Motor neuron (in vitro differentiated cells): ENCODE measurements at regions not wholly inside any gene's neighbourhood (a gene's known extent, or its start where the extent isn't known, plus 50 kb on each side); places are given as distances from the start of the nearest gene placed in this dataset.
"Not testable (repeated sequence)": the region's sequence is repeated elsewhere in the genome, so short reads cannot be mapped to it uniquely, and the experiment has no call there.

ENCODE experiments used
- ATAC-seq, 8 experiments: fragments of 200-7000 bp; cut with Tn5 transposase; replicated peaks in 6 of 8; 2 replicates each; pipeline ENCODE4 v1.8.0; 2021; ENCODE audit warnings: mild to moderate bottlenecking in 8 of 8, moderate library complexity in 8 of 8
- H3K27ac ChIP-seq, 2 donors: fragments of 250-450 bp; sonication (Bioruptor Pico); 2 replicates each; pipeline ENCODE4 v1.9.0; 2021; ENCODE audit warnings: antibody characterized with exemption in 2 of 2, mild to moderate bottlenecking in 2 of 2, moderate library complexity in 1 of 2
- H3K4me1 ChIP-seq, 2 donors: fragments of 250-450 bp; sonication (Bioruptor Pico); replicated peaks in 1 of 2; 2 replicates each; pipeline ENCODE4 v1.6.1; 2021; ENCODE audit warnings: antibody characterized with exemption in 2 of 2, mild to moderate bottlenecking in 2 of 2, moderate library complexity in 1 of 2
- H3K4me3 ChIP-seq, 5 donors: fragments of 250-450 bp; sonication (Bioruptor Pico); 2 replicates each; pipeline ENCODE4 v1.9.0; 2021; ENCODE audit warnings: antibody characterized with exemption in 5 of 5, mild to moderate bottlenecking in 5 of 5, moderate library complexity in 4 of 5
- WGBS, 10 experiments: fragments of 450-650 bp; shearing (Covaris generic); methylation state at CpG; one replicate each; pipeline ENCODE4 v1.0.0; 2022; 5-methylcytosine and 5-hydroxymethylcytosine counted together
- in situ Hi-C, 9 experiments: fragments of 400-800 bp; cut with MboI; loops; one replicate each; pipeline ENCODE4 v1.15.0; 2021; ENCODE audit warnings: low sequenced_read_pairs in 9 of 9, low pct_unique_long_range_greater_than_20kb in 2 of 9; ENCODE audit not compliant: unreplicated experiment in 9 of 9

DNA sequence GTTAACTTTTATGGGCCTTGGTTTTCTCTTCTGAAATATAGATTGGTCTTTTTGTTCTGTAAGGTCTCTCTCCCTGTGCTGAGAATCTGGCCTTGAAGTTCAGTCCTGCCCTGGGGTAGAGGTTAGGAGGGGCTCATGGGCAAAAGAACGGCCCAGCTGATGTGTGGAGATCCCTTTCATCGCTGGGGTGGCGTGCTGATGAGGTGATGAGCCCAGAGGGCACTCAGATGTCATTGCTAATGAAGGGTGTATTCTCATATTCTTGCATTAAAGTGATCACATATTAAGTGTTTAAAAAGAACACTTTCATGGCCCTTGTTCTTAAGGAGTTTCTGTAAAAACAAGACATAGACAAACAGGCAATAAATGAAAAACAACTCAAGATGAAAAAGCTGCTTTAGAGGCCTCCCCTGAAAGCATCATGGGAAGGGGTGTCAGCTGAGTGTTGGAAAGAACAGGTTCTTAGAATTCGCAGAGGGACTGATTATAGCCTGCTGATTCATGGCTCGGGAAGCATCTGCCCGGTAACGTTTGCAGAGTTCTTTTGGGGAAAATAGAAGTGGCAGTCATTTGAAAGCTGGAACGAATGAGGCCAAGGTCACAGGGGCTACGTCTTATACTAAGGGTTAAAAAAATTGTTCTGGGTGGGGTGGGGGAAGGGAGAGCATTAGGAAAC lies 72.5 kb upstream of the GPR158 start:
- H3K4me1 ChIP-seq, result peaks cover 0 to 21% of the 10 kb centered on the region in 2 donors
- peak in 6 of 8 experiments; percentile 54 to 83 (median 72) for ATAC-seq
- in situ Hi-C loops, result loop anchor here in 4 of 9 experiments (25.0 kb wide), 2 partner anchors 135 to 585 kb away; no protein-coding TSS in a partner anchor
- 8 to 93% (median 44%) methylated on average over 1 to 9 of the region's 9 CpGs for WGBS, 10 experiments
- no peak overlapping the region for H3K27ac ChIP-seq
- no peak overlapping the region for H3K4me3 ChIP-seq

DNA sequence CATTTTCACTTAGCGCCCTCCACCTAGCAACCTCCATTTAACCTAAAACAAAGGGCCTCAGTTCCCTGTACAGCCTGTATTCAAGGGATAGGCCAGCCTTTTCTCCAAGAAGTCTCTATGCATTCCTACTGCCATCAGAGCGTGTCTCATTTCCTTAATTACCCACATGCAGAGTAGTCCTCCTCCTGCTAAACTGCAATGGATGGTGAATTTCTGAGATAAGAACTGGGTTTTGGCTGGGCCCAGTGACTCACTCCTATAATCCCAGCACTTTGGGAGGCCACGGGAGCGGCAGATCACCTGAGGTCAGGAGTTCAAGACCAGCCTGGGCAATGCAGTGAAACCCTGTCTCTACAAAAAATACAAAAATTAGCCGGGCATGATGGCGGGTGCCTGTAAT lies 71.1 kb upstream of the GPR158 start:
- ATAC-seq, result peak in 2 of 8 experiments; percentile 24 to 56
- 62 to 100% (median 86%) methylated on average over 3 to 6 of the region's 6 CpGs; no CpG with 5 or more reads in 3 of the 10 experiments for WGBS, 10 experiments
- in situ Hi-C loops, result loop anchor here in 4 of 9 experiments (25.0 kb wide), 2 partner anchors 134 to 584 kb away; no protein-coding TSS in a partner anchor
- Histone ChIP-seq H3K4me1 (peaks cover 0 to 21% of the 10 kb centered on the region in 2 donors), H3K27ac (no peak overlapping the region), H3K4me3 (no peak overlapping the region)

DNA sequence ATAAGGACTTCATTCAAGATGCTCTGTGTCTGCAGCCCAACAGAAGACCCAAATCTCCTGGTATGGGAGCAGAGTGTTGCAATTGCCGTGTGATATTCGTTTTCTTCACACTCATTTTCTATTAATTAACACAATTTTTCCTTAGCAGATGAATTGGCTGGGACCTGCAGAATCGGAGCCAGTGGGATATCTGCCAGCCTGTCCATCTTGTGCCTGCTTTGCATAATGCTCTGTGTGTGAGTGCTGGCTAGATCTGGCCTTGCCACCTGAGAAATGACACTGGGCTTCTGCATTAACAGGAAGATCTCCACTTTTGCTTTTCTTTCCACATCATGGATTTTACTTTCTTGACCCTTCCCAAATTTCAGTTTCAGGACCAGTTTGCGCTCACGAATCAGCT lies 70.4 kb upstream of the GPR158 start:
- no peak for ATAC-seq
- Histone ChIP-seq H3K27ac (no peak overlapping the region), H3K4me1 (peaks cover 0 to 21% of the 10 kb centered on the region in 2 donors), H3K4me3 (no peak overlapping the region)
- 18 to 100% (median 71%) methylated on average over 2 to 5 of the region's 5 CpGs; no CpG with 5 or more reads in 1 of the 10 experiments for WGBS, 10 experiments
- in situ Hi-C loops, result loop anchor here in 4 of 9 experiments (25.0 kb wide), 2 partner anchors 133 to 583 kb away; no protein-coding TSS in a partner anchor

DNA sequence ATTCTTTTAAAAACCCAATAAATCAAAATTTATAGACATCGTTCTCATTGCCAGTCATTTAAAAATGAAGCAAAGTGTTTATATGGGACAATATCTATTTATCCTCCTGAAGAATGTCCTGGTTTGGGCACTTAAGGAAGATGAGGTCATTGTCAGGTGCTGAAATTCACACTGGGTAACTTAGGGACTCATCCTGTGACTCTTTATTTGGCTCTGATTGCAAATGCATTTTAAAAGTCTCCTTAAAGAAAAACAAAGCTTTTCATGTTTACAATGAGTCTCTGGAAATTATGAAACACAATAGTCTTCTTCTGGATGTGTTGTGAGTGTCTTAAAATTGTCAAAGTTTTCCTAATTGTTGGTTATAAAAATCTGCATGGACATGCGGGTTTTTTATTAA lies 69.5 kb upstream of the GPR158 start:
- in situ Hi-C loops, result loop anchor here in 4 of 9 experiments (25.0 kb wide), 2 partner anchors 132 to 582 kb away; no protein-coding TSS in a partner anchor
- peaks cover 0 to 21% of the 10 kb centered on the region in 2 donors for H3K4me1 ChIP-seq
- H3K4me3 ChIP-seq, result no peak overlapping the region
- 11 to 89% (median 40%) methylated on average over 1 to 2 of the region's 2 CpGs; no CpG with 5 or more reads in 2 of the 10 experiments for WGBS, 10 experiments
- no peak overlapping the region for H3K27ac ChIP-seq
- no peak for ATAC-seq

DNA sequence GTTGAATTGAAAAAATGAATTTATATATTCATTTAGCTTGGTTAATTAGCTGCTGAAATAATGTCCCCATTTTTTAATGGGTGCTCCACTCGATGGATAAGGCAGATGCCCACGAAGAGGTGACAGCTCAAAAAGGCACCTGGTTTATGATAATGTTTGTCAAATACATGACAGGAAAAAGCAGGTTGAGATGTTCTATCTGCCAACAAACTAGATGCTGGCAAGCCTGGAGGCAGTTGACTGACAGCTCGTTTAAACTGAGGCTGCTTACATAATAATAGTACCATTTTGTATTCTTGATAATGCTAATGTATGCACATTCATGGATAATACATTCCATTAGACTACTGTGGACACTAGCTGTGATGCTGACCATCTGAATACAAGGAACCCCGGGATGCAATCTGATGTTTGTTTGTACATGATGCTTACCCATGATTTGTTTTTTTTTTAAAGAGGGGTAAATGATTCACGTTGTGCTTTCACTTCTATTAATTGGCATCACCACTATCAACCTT lies 69.0 kb upstream of the GPR158 start:
- ATAC-seq, result peak in 1 of 8 experiments; percentile 38
- H3K27ac ChIP-seq, result no peak overlapping the region
- peaks cover 0 to 20% of the 10 kb centered on the region in 2 donors for H3K4me1 ChIP-seq
- H3K4me3 ChIP-seq, result no peak overlapping the region
- in situ Hi-C loops, result loop anchor here in 4 of 9 experiments (25.0 kb wide), 2 partner anchors 131 to 581 kb away; no protein-coding TSS in a partner anchor
- WGBS, 10 experiments, result 0 to 21% (median 13%) methylated on average over 1 to 5 of the region's 5 CpGs; no CpG with 5 or more reads in 2 of the 10 experiments

DNA sequence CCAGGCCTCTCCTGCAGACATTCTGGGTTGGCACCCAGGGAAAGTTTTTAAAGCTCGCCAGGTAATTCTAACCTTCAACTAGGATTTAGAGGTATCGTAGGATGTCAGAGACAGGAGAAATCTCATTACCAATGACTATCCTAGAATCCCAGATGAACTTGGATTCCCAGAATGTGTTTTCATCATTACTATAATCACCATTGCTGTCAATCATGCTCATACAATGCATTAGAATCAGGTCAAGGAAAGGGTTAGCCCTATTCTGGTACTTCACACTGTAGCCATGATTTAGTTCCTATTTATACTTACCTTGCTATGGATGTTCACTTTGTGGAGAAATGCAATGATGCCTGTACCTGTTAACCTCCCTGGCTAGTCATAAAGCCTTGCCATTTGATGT lies 67.0 kb upstream of the GPR158 start:
- Histone ChIP-seq H3K4me3 (no peak overlapping the region), H3K27ac (no peak overlapping the region), H3K4me1 (peaks cover 0 to 2% of the 10 kb centered on the region in 2 donors)
- ATAC-seq, result no peak
- in situ Hi-C loops, result loop anchor here in 4 of 9 experiments (25.0 kb wide), 2 partner anchors 130 to 580 kb away; no protein-coding TSS in a partner anchor
- WGBS, 10 experiments, result 14 to 100% (median 92%) methylated on average over 1 to 2 of the region's 2 CpGs; no CpG with 5 or more reads in 5 of the 10 experiments

DNA sequence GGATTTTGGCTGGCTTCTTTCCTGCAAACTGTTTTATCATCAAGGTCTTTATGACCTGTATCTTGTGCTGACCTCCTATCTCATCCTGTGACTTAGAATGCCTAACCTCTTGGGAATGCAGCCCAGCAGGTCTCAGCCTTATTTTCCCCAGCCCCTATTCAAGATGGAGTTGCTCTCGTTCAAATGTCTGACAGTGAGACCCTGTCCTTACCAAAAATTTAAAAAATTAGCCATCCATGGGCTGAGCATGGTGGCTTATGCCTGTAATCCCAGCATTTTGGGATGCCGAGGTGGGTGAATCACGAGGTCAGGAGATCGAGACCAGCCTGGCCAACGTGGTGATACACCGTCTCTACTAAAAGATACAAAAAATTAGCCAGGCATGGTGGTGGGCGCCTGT lies 64.9 kb upstream of the GPR158 start:
- not testable (repeated sequence) for H3K4me3 ChIP-seq, H3K4me1 ChIP-seq, H3K27ac ChIP-seq, ATAC-seq
- 13 to 100% (median 63%) methylated on average over 1 to 7 of the region's 7 CpGs; no CpG with 5 or more reads in 4 of the 10 experiments for WGBS, 10 experiments
- in situ Hi-C loops, result loop anchor here in 4 of 9 experiments (25.0 kb wide), 2 partner anchors 127 to 577 kb away; no protein-coding TSS in a partner anchor

DNA sequence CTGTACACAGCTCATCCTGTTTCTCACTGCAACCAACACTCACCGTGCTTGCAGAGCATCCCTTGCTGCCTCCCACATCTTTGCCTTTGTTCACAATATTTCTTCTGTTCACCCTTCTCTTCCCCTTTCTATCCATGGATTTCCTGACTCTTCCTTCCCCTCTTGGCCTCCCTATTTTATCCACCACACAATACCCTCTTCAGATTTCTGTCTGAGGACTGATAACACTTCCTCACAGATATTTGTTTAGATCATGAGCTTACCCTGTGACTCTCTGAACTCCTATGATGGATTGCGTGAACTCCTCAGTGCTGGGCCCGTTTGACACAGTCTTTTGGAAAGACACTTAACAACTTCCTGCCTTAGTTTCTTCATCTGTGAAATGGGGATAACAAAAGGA lies 62.8 kb upstream of the GPR158 start:
- H3K27ac ChIP-seq, result no peak overlapping the region
- no peak for ATAC-seq
- in situ Hi-C loops, result loop anchor here in 4 of 9 experiments (25.0 kb wide), 2 partner anchors 125 to 575 kb away; no protein-coding TSS in a partner anchor
- WGBS, 10 experiments, result 0 to 100% (median 82%) methylated on average over 1 to 3 of the region's 3 CpGs; no CpG with 5 or more reads in 2 of the 10 experiments
- H3K4me3 ChIP-seq, result no peak overlapping the region
- H3K4me1 ChIP-seq, result peaks cover 0 to 4% of the 10 kb centered on the region in 2 donors

DNA sequence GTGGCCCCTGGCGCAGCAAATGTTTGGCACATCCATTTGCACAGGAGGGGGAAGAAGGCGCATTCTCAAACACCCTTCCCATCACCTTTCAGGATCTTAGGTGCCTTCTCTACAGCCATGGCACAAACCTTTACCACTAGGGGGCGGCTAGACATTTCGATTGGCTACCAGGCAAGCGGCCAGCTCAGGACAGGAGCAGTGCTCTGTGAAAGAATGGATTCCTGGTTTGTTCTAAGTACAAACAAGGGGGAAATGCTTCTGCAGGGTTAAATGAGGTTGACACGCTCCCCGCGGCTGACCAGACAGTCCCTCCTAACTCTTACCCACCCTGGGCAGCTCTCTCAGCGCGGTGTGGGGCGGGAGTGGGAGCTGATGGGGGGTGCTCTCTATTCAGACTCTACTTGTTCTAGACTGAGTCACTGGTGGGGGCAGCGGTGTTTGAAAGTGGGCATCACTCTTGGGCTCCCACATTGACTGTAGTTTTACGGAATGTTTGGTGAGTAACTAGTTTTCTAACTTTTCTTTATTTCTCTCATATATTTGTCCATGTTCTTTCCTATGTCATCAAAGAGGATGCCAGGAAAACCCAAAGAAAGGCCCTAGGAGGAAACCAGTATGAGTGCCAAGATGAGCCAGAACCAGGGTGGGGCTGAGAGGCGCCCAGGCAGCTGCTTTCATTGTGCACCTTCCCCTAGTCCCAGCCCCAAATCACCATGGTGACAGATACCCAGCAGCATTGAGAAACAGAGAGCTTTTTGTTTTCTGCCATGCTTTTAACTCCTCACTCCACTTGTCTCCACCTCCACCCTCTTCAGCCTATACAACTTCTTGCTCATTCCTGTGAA lies 61.4 kb upstream of the GPR158 start:
- Histone ChIP-seq H3K27ac (no peak overlapping the region), H3K4me1 (peaks cover 8% of the 10 kb centered on the region in 2 donors), H3K4me3 (no peak overlapping the region)
- peak; percentile 88 to 99 (median 94) for ATAC-seq
- WGBS, 10 experiments, result 0 to 92% (median 20%) methylated on average over 1 to 9 of the region's 14 CpGs
- in situ Hi-C loops, result loop anchor here in 4 of 9 experiments (25.0 kb wide), 2 partner anchors 124 to 574 kb away; no protein-coding TSS in a partner anchor

DNA sequence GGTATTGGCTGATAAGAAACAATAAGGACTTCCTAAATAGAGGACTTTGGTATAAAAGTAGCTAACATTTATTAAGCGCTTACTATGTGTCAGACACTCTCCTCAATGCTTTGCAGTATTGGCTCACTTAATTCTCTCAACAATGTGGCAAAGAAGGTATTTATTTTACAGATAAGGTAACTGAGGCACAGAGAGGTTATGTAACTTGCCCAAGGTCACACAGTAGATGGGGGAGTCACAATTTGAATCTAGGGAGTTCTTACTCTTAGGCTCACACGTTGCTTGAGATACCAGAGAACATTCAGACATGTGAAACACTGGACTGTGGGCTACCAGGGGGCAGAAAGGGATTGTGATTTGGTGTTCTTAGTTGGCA lies 60.8 kb upstream of the GPR158 start:
- in situ Hi-C loops, result loop anchor here in 4 of 9 experiments (25.0 kb wide), 2 partner anchors 123 to 573 kb away; no protein-coding TSS in a partner anchor
- no peak for ATAC-seq
- peaks cover 8 to 9% of the 10 kb centered on the region in 2 donors for H3K4me1 ChIP-seq
- no peak overlapping the region for H3K4me3 ChIP-seq
- WGBS, 10 experiments, result 14 to 100% (median 75%) methylated on average over 1 to 2 of the region's 2 CpGs; no CpG with 5 or more reads in 3 of the 10 experiments
- H3K27ac ChIP-seq, result no peak overlapping the region

DNA sequence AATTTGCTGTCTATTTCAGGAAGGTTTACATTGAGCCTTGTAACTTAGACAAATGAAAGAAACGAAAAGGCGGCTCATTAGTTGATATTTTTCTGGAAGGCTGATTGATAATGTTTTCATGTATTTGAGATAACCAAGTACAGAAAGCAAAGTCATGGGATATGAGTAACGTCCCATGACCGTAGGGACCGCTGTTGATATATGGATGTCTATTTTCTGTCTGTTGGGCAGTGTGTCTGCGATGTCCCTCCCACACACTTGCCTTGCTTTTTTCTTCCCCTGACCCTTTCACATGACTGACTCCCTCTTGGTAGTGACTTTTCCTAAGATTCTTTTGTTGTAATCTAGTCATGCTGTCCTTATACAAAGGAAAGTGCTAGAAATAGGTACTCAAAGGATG lies 57.0 kb upstream of the GPR158 start:
- in situ Hi-C loops, result loop anchor here in 4 of 9 experiments (25.0 kb wide), 2 partner anchors 120 to 570 kb away; no protein-coding TSS in a partner anchor
- peak in 2 of 8 experiments; percentile 50 to 51 for ATAC-seq
- Histone ChIP-seq H3K4me1 (peaks cover 15 to 25% of the 10 kb centered on the region in 2 donors), H3K27ac (no peak overlapping the region), H3K4me3 (no peak overlapping the region)
- 33 to 100% (median 69%) methylated on average over 1 to 6 of the region's 6 CpGs for WGBS, 10 experiments

DNA sequence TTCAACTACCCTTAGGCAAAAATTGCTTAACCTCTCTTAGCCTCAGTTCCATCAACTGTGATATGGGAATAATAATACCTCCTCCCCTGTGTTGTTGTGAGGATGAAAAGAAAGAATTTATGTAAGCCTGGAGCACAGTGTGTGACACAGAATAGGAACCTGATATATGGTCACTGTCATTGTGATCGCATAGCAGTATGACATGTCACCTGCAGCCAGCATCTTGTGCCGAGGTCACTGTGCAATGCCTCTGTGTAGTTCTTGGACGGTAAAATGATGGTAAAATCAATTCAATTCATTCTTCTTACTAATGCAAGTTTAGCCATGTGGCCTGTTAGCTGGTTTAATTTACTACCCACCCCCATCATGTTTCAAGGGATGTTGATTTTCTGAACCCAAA lies 54.6 kb upstream of the GPR158 start:
- ATAC-seq, result peak in 5 of 8 experiments; percentile 51 to 96 (median 77)
- Histone ChIP-seq H3K4me1 (peaks cover 13 to 28% of the 10 kb centered on the region in 2 donors), H3K4me3 (no peak overlapping the region), H3K27ac (no peak overlapping the region)
- 33 to 92% (median 71%) methylated on average over 1 to 3 of the region's 3 CpGs; no CpG with 5 or more reads in 3 of the 10 experiments for WGBS, 10 experiments
- in situ Hi-C loops, result loop anchor here in 4 of 9 experiments (10.0 to 25.0 kb wide), 3 partner anchors 115 to 567 kb away; no protein-coding TSS in a partner anchor
